ENCODE measurements at regions not wholly inside any gene's neighbourhood (a gene's known extent, or its start where the extent isn't known, plus 50 kb on each side); places are given as distances from the start of the nearest gene placed in this dataset.

GRCh38 chr19:31991984-31992655 is 353.3 kb upstream of the ZNF507 start:
- TF ChIP-seq POLR2A (IDR thresholded peaks at IDR 0.05), result no peak
- TF ChIP-seq CTCF (IDR thresholded peaks at IDR 0.05), result no peak
- TF ChIP-seq POLR2AphosphoS5 (IDR thresholded peaks at IDR 0.05), result no peak
